HepG2 (cell line): ENCODE measurements at regions not wholly inside any gene's neighbourhood (a gene's known extent, or its start where the extent isn't known, plus 50 kb on each side); places are given as distances from the start of the nearest gene placed in this dataset.

Experiments used
- BORCS8-MEF2B ChIP-seq: sonication (generic); formaldehyde crosslinking; IDR thresholded peaks from 2 replicates; pipeline ENCODE4 v1.8.0; 2022; ENCODE audit warnings: mild to moderate bottlenecking, missing genetic modification reagents
- DNMT3B ChIP-seq: conservative IDR thresholded peaks from 2 replicates; pipeline ENCODE4 v1.6.1; 2016; ENCODE audit warnings: missing biosample characterization, control low read depth
- DZIP1 ChIP-seq: sonication (generic); formaldehyde crosslinking; IDR thresholded peaks from 2 replicates; pipeline ENCODE4 v1.5.0; 2020; ENCODE audit warnings: mild to moderate bottlenecking, missing genetic modification reagents
- GABPB1 ChIP-seq: IDR thresholded peaks from 2 replicates; pipeline ENCODE4 v1.6.1; 2016; ENCODE audit warnings: mild to moderate bottlenecking, missing genetic modification reagents, moderate library complexity, missing compliant biosample characterization
- HCFC1 ChIP-seq: fragments of 150-350 bp; IDR thresholded peaks from 2 replicates; pipeline ENCODE4 v1.6.1; 2014; ENCODE audit warnings: low read depth, low read length
- HNF4G ChIP-seq, 2 experiments: sonication (generic) in 1 of 2; formaldehyde crosslinking in 1 of 2; IDR thresholded peaks; 2 replicates each; pipeline versions ENCODE4 v1.4.0 to v1.6.1; 2011 to 2020; ENCODE audit warnings: borderline replicate concordance in 2 of 2, low read depth in 2 of 2, mild to moderate bottlenecking in 2 of 2, low read length in 1 of 2, missing genetic modification reagents in 1 of 2, moderate library complexity in 1 of 2
- MATR3 ChIP-seq: sonication (generic); formaldehyde crosslinking; IDR thresholded peaks from 2 replicates; pipeline ENCODE4 v1.4.0; 2020; ENCODE audit warnings: missing genetic modification reagents
- MXD4 ChIP-seq: IDR thresholded peaks from 2 replicates; pipeline ENCODE4 v1.6.1; 2016; ENCODE audit warnings: mild to moderate bottlenecking, missing biosample characterization, missing genetic modification reagents
- RAD21 ChIP-seq: fragments of 450-650 bp; formaldehyde crosslinking; IDR thresholded peaks from 2 replicates; pipeline ENCODE4 v1.5.0; 2020; ENCODE audit warnings: mild to moderate bottlenecking
- SOX13 ChIP-seq, 3 experiments: fragments of 450-650 bp in 1 of 3; sonication (generic) in 1 of 3; formaldehyde crosslinking in 1 of 3; IDR thresholded peaks in 2 of 3; conservative IDR thresholded peaks in 1 of 3; 2 replicates each; pipeline versions ENCODE4 v1.5.0 to v1.6.1; 2016 to 2020; ENCODE audit warnings: antibody characterized with exemption in 1 of 3, mild to moderate bottlenecking in 1 of 3, missing compliant biosample characterization in 1 of 3, missing genetic modification reagents in 1 of 3, moderate library complexity in 1 of 3
- TCF12 ChIP-seq, 2 experiments: fragments of 450-650 bp in 1 of 2; sonication (generic) in 1 of 2; formaldehyde crosslinking in 1 of 2; IDR thresholded peaks; 2 replicates each; pipeline versions ENCODE4 v1.6.1 to v1.8.0; 2017 to 2022; ENCODE audit warnings: antibody characterized with exemption in 1 of 2, mild to moderate bottlenecking in 1 of 2, missing genetic modification reagents in 1 of 2, moderate library complexity in 1 of 2
- ZNF362 ChIP-seq: sonication (generic); formaldehyde crosslinking; IDR thresholded peaks from 2 replicates; pipeline ENCODE4 v1.4.0; 2020; ENCODE audit warnings: missing genetic modification reagents, mild to moderate bottlenecking, borderline replicate concordance
- ZNF510 ChIP-seq: sonication (generic); formaldehyde crosslinking; IDR thresholded peaks from 2 replicates; pipeline ENCODE4 v1.4.0; 2020; ENCODE audit warnings: low read depth, mild to moderate bottlenecking, missing genetic modification reagents
- ZNF772 ChIP-seq: sonication (generic); formaldehyde crosslinking; IDR thresholded peaks from 2 replicates; pipeline ENCODE4 v1.5.0; 2020; ENCODE audit warnings: mild to moderate bottlenecking, missing genetic modification reagents

- TF ChIP-seq DZIP1 = no peak
- no peak for TF ChIP-seq BORCS8-MEF2B (CRISPR knock-in tag)
- TF ChIP-seq HCFC1 = no peak
- no peak for TF ChIP-seq DNMT3B (CRISPR knock-in tag)
- no peak for TF ChIP-seq ZNF362
- no peak for TF ChIP-seq HNF4G (IDR thresholded peaks at IDR 0.05; ENCODE audit: borderline replicate concordance, low read depth, low read length)
- no peak for TF ChIP-seq HNF4G (CRISPR knock-in tag; IDR thresholded peaks at IDR 0.05; ENCODE audit: borderline replicate concordance, low read depth)
- no peak for TF ChIP-seq MXD4 (CRISPR knock-in tag)
- TF ChIP-seq MATR3 (CRISPR knock-in tag) = no peak
- no peak for TF ChIP-seq ZNF510 (CRISPR knock-in tag)
- no peak for TF ChIP-seq TCF12 (IDR thresholded peaks at IDR 0.05)
- TF ChIP-seq TCF12 (CRISPR knock-in tag; IDR thresholded peaks at IDR 0.05) = no peak
- TF ChIP-seq SOX13 (IDR thresholded peaks at IDR 0.05) = no peak
- no peak for TF ChIP-seq SOX13 (CRISPR knock-in tag; conservative IDR thresholded peaks at IDR 0.05 in 1 of 2, IDR thresholded peaks at IDR 0.05 in 1 of 2)
- no peak for TF ChIP-seq ZNF772 (CRISPR knock-in tag)
- no peak for TF ChIP-seq RAD21
- no peak for TF ChIP-seq GABPB1 (CRISPR knock-in tag)
These were observed 89.0 kb upstream of the VPREB1 start (continued) for GRCh38 chr22:22155607-22156006.
